NB4 (cell line): ENCODE measurements at regions not wholly inside any gene's neighbourhood (a gene's known extent, or its start where the extent isn't known, plus 50 kb on each side); places are given as distances from the start of the nearest gene placed in this dataset.

Experiments used
- MYC ChIP-seq: IDR thresholded peaks from 2 replicates; pipeline ENCODE4 v1.6.1; 2011; ENCODE audit warnings: low read depth, low read length
- POLR2A ChIP-seq: IDR thresholded peaks from 2 replicates; pipeline ENCODE4 v1.6.1; 2011; ENCODE audit warnings: mild to moderate bottlenecking; ENCODE audit not compliant: insufficient read length; ENCODE audit errors: extremely low read depth

- no peak for TF ChIP-seq MYC
- TF ChIP-seq POLR2A: no peak
Measured at GRCh38 chr22:23457380-23457985, 122.6 kb downstream of the IGLL1 start.
